Naive thymus-derived CD4-positive, alpha-beta T cell (primary cell): ENCODE measurements at regions not wholly inside any gene's neighbourhood (a gene's known extent, or its start where the extent isn't known, plus 50 kb on each side); places are given as distances from the start of the nearest gene placed in this dataset.

Experiments used
- ATAC-seq: fragments of 150-1000 bp; cut with Tn5 transposase; 2 replicates; pipeline ENCODE4 v1.10.0; 2021; ENCODE audit warnings: mild to moderate bottlenecking, moderate library complexity
- CTCF ChIA-PET: fragments of 350-600 bp; sonication (Branson Sonifier 250); formaldehyde crosslinking; loops from one replicate; lab custom pipeline; 2021; ENCODE audit warnings: antibody characterized with exemption; lab: Charles Lee
- POLR2A ChIA-PET: fragments of 350-600 bp; sonication (Branson Sonifier 250); formaldehyde crosslinking; loops from one replicate; lab custom pipeline; 2021; ENCODE audit warnings: antibody characterized with exemption, inconsistent platforms; lab: Charles Lee
- DNase-seq, 9 donors: peaks; one replicate each; pipeline versions ENCODE4 v3.0.0 to v3.0.0-alpha.2; 2020 to 2022; ENCODE audit warnings: mixed read lengths in 1 of 9
- H3K27ac ChIP-seq: one replicate; pipeline ENCODE4 v1.7.0; 2013; ENCODE audit warnings: mild to moderate bottlenecking, low read depth, low read length, moderate library complexity
- H3K27me3 ChIP-seq, 2 donors: one replicate each; pipeline ENCODE4 v1.7.0; 2013; ENCODE audit warnings: low read length in 2 of 2, mild to moderate bottlenecking in 2 of 2, moderate library complexity in 2 of 2; ENCODE audit not compliant: control insufficient read depth in 2 of 2, insufficient read depth in 2 of 2
- H3K36me3 ChIP-seq, 3 experiments: 1 replicate in 2 of 3; 2 replicates in 1 of 3; pipeline ENCODE4 v1.7.0; 2013; ENCODE audit warnings: low read length in 3 of 3, mild to moderate bottlenecking in 3 of 3, moderate library complexity in 1 of 3; ENCODE audit not compliant: insufficient read depth in 3 of 3, control insufficient read depth in 2 of 3
- H3K4me1 ChIP-seq, 2 donors: one replicate each; pipeline ENCODE4 v1.7.0; 2013; ENCODE audit warnings: low read length in 2 of 2, mild to moderate bottlenecking in 2 of 2, moderate library complexity in 1 of 2; ENCODE audit not compliant: control insufficient read depth in 2 of 2, insufficient read depth in 2 of 2
- H3K4me3 ChIP-seq: 2 replicates; pipeline ENCODE4 v1.7.0; 2013; ENCODE audit warnings: mild to moderate bottlenecking, low read length
- H3K9me3 ChIP-seq, 3 experiments: 1 replicate in 2 of 3; 2 replicates in 1 of 3; pipeline ENCODE4 v1.7.0; 2013; ENCODE audit warnings: low read length in 3 of 3; ENCODE audit not compliant: control insufficient read depth in 2 of 3
- H3K27ac Mint-ChIP-seq, 9 donors: one replicate each; pipeline ENCODE4 v1.8.0; 2020 to 2022; ENCODE audit warnings: mixed read lengths in 9 of 9, mild to moderate bottlenecking in 8 of 9, moderate library complexity in 5 of 9, inconsistent platforms in 2 of 9
- H3K27me3 Mint-ChIP-seq, 5 donors: one replicate each; pipeline ENCODE4 v1.8.0; 2021 to 2022; ENCODE audit warnings: mixed read lengths in 5 of 5, mild to moderate bottlenecking in 1 of 5
- H3K36me3 Mint-ChIP-seq, 5 donors: one replicate each; pipeline ENCODE4 v1.8.0; 2020 to 2022; ENCODE audit warnings: mixed read lengths in 5 of 5, mild to moderate bottlenecking in 3 of 5, inconsistent platforms in 1 of 5
- H3K4me1 Mint-ChIP-seq, 7 donors: one replicate each; pipeline ENCODE4 v1.8.0; 2020 to 2022; ENCODE audit warnings: mixed read lengths in 7 of 7, mild to moderate bottlenecking in 3 of 7, inconsistent platforms in 1 of 7
- H3K4me3 Mint-ChIP-seq, 10 donors: one replicate each; pipeline ENCODE4 v1.8.0; 2020 to 2022; ENCODE audit warnings: mild to moderate bottlenecking in 10 of 10, mixed read lengths in 10 of 10, moderate library complexity in 6 of 10, inconsistent platforms in 2 of 10
- H3K9me3 Mint-ChIP-seq, 11 donors: one replicate each; pipeline ENCODE4 v1.8.0; 2020 to 2022; ENCODE audit warnings: mixed read lengths in 11 of 11, mild to moderate bottlenecking in 4 of 11, inconsistent platforms in 1 of 11, moderate library complexity in 1 of 11
- intact Hi-C, 2 donors: fragments of 100-400 bp; cut with micrococcal nuclease; formaldehyde crosslinking; loops; one replicate each; pipeline ENCODE4 v1.15.1; 2023

- H3K4me3 Mint-ChIP-seq: no peak overlapping the region
- intact Hi-C loops: loop anchor here in 1 of 2 donors (1.0 kb wide), 1 partner anchor 28 kb away; no protein-coding TSS in a partner anchor
- DNase-seq (no peak), ATAC-seq (no peak)
- no peaks in the 10 kb centered on the region for H3K4me1 Mint-ChIP-seq
- H3K9me3 Mint-ChIP-seq: peaks cover 0 to 7% (median 0%) of the 10 kb centered on the region in 11 donors
- Histone ChIP-seq H3K27ac (no peak overlapping the region), H3K4me1 (no peaks in the 10 kb centered on the region), H3K36me3 (no peaks in the 10 kb centered on the region), H3K9me3 (no peaks in the 10 kb centered on the region), H3K4me3 (no peak overlapping the region), H3K27me3 (no peaks in the 10 kb centered on the region)
- ChIA-PET POLR2A (interaction anchor here (0.5 kb wide), 1 partner anchor 324 kb away, joined by 3 read pairs; no protein-coding TSS in a partner anchor), CTCF (no interaction called here)
- H3K36me3 Mint-ChIP-seq: no peaks in the 10 kb centered on the region
- H3K27ac Mint-ChIP-seq: no peak overlapping the region
- peaks cover 0 to 15% (median 0%) of the 10 kb centered on the region in 5 donors for H3K27me3 Mint-ChIP-seq
Observed at GRCh38 chr18:57241869-57242268, 95.0 kb downstream of the BOD1L2 start.

- no peak overlapping the region for H3K27ac ChIP-seq
- DNase-seq (no peak), ATAC-seq (no peak)
- H3K4me3 Mint-ChIP-seq: no peak overlapping the region
- H3K4me1 Mint-ChIP-seq: no peaks in the 10 kb centered on the region
- POLR2A ChIA-PET: no interaction called here
- no peaks in the 10 kb centered on the region for H3K36me3 ChIP-seq
- intact Hi-C loops: no loop called here
- no peaks in the 10 kb centered on the region for H3K27me3 ChIP-seq
- no peaks in the 10 kb centered on the region for H3K9me3 ChIP-seq
- CTCF ChIA-PET: no interaction called here
- no peaks in the 10 kb centered on the region for H3K4me1 ChIP-seq
- H3K4me3 ChIP-seq: no peak overlapping the region
- H3K36me3 Mint-ChIP-seq: no peaks in the 10 kb centered on the region
- no peak overlapping the region for H3K27ac Mint-ChIP-seq
- peaks cover 0 to 7% (median 0%) of the 10 kb centered on the region in 11 donors for H3K9me3 Mint-ChIP-seq
- H3K27me3 Mint-ChIP-seq: peaks cover 0 to 15% (median 0%) of the 10 kb centered on the region in 5 donors
Observed at GRCh38 chr18:57242285-57242684, 95.4 kb downstream of the BOD1L2 start.

- peaks cover 0 to 7% (median 0%) of the 10 kb centered on the region in 11 donors for H3K9me3 Mint-ChIP-seq
- H3K4me1 Mint-ChIP-seq: no peaks in the 10 kb centered on the region
- intact Hi-C loops: no loop called here
- ATAC-seq (no peak), DNase-seq (no peak)
- no peaks in the 10 kb centered on the region for H3K36me3 ChIP-seq
- H3K27ac ChIP-seq: no peak overlapping the region
- H3K4me1 ChIP-seq: no peaks in the 10 kb centered on the region
- H3K9me3 ChIP-seq: no peaks in the 10 kb centered on the region
- no peaks in the 10 kb centered on the region for H3K36me3 Mint-ChIP-seq
- no peaks in the 10 kb centered on the region for H3K27me3 ChIP-seq
- no peak overlapping the region for H3K4me3 ChIP-seq
- POLR2A ChIA-PET: no interaction called here
- no peak overlapping the region for H3K27ac Mint-ChIP-seq
- no peak overlapping the region for H3K4me3 Mint-ChIP-seq
- CTCF ChIA-PET: no interaction called here
- H3K27me3 Mint-ChIP-seq: peaks cover 0 to 15% (median 0%) of the 10 kb centered on the region in 5 donors
Observed at GRCh38 chr18:57243624-57244179, 96.8 kb downstream of the BOD1L2 start.

- Mint-ChIP-seq H3K9me3 (peaks cover 0 to 2% (median 0%) of the 10 kb centered on the region in 11 donors), H3K27me3 (peaks cover 0 to 19% (median 8%) of the 10 kb centered on the region in 5 donors), H3K27ac (no peak overlapping the region), H3K36me3 (no peaks in the 10 kb centered on the region), H3K4me3 (no peak overlapping the region), H3K4me1 (no peaks in the 10 kb centered on the region)
- ChIA-PET CTCF (no interaction called here), POLR2A (no interaction called here)
- Histone ChIP-seq H3K4me1 (no peaks in the 10 kb centered on the region), H3K36me3 (no peaks in the 10 kb centered on the region), H3K27me3 (no peaks in the 10 kb centered on the region), H3K9me3 (no peaks in the 10 kb centered on the region), H3K4me3 (no peak overlapping the region), H3K27ac (no peak overlapping the region)
- intact Hi-C loops: no loop called here
- ATAC-seq: no peak
- DNase-seq: no peak
Observed at GRCh38 chr18:57249179-57249578, 102.3 kb downstream of the BOD1L2 start.

GRCh38 chr18:57249883-57250282, 102.5 kb upstream of the ST8SIA3 start:
- H3K27me3 Mint-ChIP-seq: peaks cover 0 to 18% (median 8%) of the 10 kb centered on the region in 5 donors
- intact Hi-C loops: no loop called here
- no peak for ATAC-seq
- DNase-seq: no peak
- H3K27ac Mint-ChIP-seq: no peak overlapping the region
- no peaks in the 10 kb centered on the region for H3K9me3 ChIP-seq
- H3K27ac ChIP-seq: no peak overlapping the region
- H3K4me3 ChIP-seq: no peak overlapping the region
- no peaks in the 10 kb centered on the region for H3K4me1 ChIP-seq
- no peaks in the 10 kb centered on the region for H3K9me3 Mint-ChIP-seq
- H3K27me3 ChIP-seq: no peaks in the 10 kb centered on the region
- H3K36me3 Mint-ChIP-seq: no peaks in the 10 kb centered on the region
- H3K4me3 Mint-ChIP-seq: no peak overlapping the region
- POLR2A ChIA-PET: no interaction called here
- no peaks in the 10 kb centered on the region for H3K36me3 ChIP-seq
- CTCF ChIA-PET: no interaction called here
- H3K4me1 Mint-ChIP-seq: no peaks in the 10 kb centered on the region

GRCh38 chr18:57251747-57252146, 100.6 kb upstream of the ST8SIA3 start:
- Histone ChIP-seq H3K9me3 (no peaks in the 10 kb centered on the region), H3K4me3 (no peak overlapping the region), H3K4me1 (no peaks in the 10 kb centered on the region), H3K27me3 (no peaks in the 10 kb centered on the region), H3K36me3 (no peaks in the 10 kb centered on the region), H3K27ac (no peak overlapping the region)
- Mint-ChIP-seq H3K4me3 (no peak overlapping the region), H3K27ac (no peak overlapping the region), H3K9me3 (peaks cover 0 to 2% (median 0%) of the 10 kb centered on the region in 11 donors), H3K4me1 (no peaks in the 10 kb centered on the region), H3K27me3 (peaks cover 0 to 17% (median 8%) of the 10 kb centered on the region in 5 donors), H3K36me3 (no peaks in the 10 kb centered on the region)
- CTCF ChIA-PET: no interaction called here
- intact Hi-C loops: no loop called here
- DNase-seq (no peak), ATAC-seq (no peak)
- POLR2A ChIA-PET: no interaction called here

GRCh38 chr18:57253903-57254302, 98.5 kb upstream of the ST8SIA3 start:
- POLR2A ChIA-PET: no interaction called here
- intact Hi-C loops: no loop called here
- Mint-ChIP-seq H3K4me3 (no peak overlapping the region), H3K27ac (no peak overlapping the region), H3K4me1 (no peaks in the 10 kb centered on the region), H3K9me3 (peaks cover 0 to 7% (median 0%) of the 10 kb centered on the region in 11 donors), H3K36me3 (peaks cover 0 to 5% (median 0%) of the 10 kb centered on the region in 5 donors), H3K27me3 (peaks cover 0 to 34% (median 5%) of the 10 kb centered on the region in 5 donors)
- no peaks in the 10 kb centered on the region for H3K27me3 ChIP-seq
- H3K4me1 ChIP-seq: no peaks in the 10 kb centered on the region
- no peak overlapping the region for H3K4me3 ChIP-seq
- H3K27ac ChIP-seq: no peak overlapping the region
- DNase-seq (no peak), ATAC-seq (no peak)
- CTCF ChIA-PET: no interaction called here
- no peaks in the 10 kb centered on the region for H3K9me3 ChIP-seq
- H3K36me3 ChIP-seq: no peaks in the 10 kb centered on the region
